Stomach smooth muscle (tissue), 2 donors: ENCODE measurements at regions not wholly inside any gene's neighbourhood (a gene's known extent, or its start where the extent isn't known, plus 50 kb on each side); places are given as distances from the start of the nearest gene placed in this dataset.

Source experiments
- H3K27ac ChIP-seq: one replicate; pipeline ENCODE4 v1.7.0; 2013; ENCODE audit warnings: mild to moderate bottlenecking, low read length, inconsistent platforms
- H3K27me3 ChIP-seq, 2 donors: one replicate each; pipeline ENCODE4 v1.7.0; 2013; ENCODE audit warnings: low read length in 2 of 2; ENCODE audit not compliant: insufficient read depth in 2 of 2, control insufficient read depth in 1 of 2
- H3K36me3 ChIP-seq, 2 donors: one replicate each; pipeline ENCODE4 v1.7.0; 2013; ENCODE audit warnings: low read length in 2 of 2; ENCODE audit not compliant: control insufficient read depth in 2 of 2, insufficient read depth in 2 of 2
- H3K4me1 ChIP-seq: one replicate; pipeline ENCODE4 v1.7.0; 2013; ENCODE audit warnings: low read length; ENCODE audit not compliant: control insufficient read depth, insufficient read depth
- H3K4me3 ChIP-seq, 2 donors: one replicate each; pipeline ENCODE4 v1.7.0; 2013; ENCODE audit warnings: low read length in 2 of 2
- H3K9ac ChIP-seq, 2 donors: one replicate each; pipeline ENCODE4 v1.7.0; 2013; ENCODE audit warnings: low read length in 2 of 2, mild to moderate bottlenecking in 1 of 2
- H3K9me3 ChIP-seq, 2 donors: one replicate each; pipeline ENCODE4 v1.7.0; 2013; ENCODE audit warnings: low read length in 2 of 2; ENCODE audit not compliant: control insufficient read depth in 2 of 2
- donor health status: healthy.
- donor health status: Pancreatic carcinoma.

- Histone ChIP-seq H3K27ac (no peak overlapping the region), H3K27me3 (no peaks in the 10 kb centered on the region), H3K4me3 (no peak overlapping the region), H3K4me1 (no peaks in the 10 kb centered on the region), H3K36me3 (no peaks in the 10 kb centered on the region), H3K9ac (no peak overlapping the region), H3K9me3 (no peaks in the 10 kb centered on the region)
These were observed 338.3 kb downstream of the IL20RB start for GRCh38 chr3:137296116-137296515.

- Histone ChIP-seq H3K27ac (no peak overlapping the region), H3K9ac (no peak overlapping the region), H3K9me3 (no peaks in the 10 kb centered on the region), H3K4me1 (no peaks in the 10 kb centered on the region), H3K27me3 (no peaks in the 10 kb centered on the region), H3K4me3 (no peak overlapping the region), H3K36me3 (no peaks in the 10 kb centered on the region)
These were observed 340.0 kb downstream of the IL20RB start for GRCh38 chr3:137297770-137298169.

- Histone ChIP-seq H3K9ac (no peak overlapping the region), H3K4me3 (no peak overlapping the region), H3K4me1 (no peaks in the 10 kb centered on the region), H3K36me3 (no peaks in the 10 kb centered on the region), H3K9me3 (no peaks in the 10 kb centered on the region), H3K27me3 (no peaks in the 10 kb centered on the region), H3K27ac (no peak overlapping the region)
These were observed 342.9 kb downstream of the IL20RB start for GRCh38 chr3:137300703-137301102.

- Histone ChIP-seq H3K27ac (no peak overlapping the region), H3K27me3 (no peaks in the 10 kb centered on the region), H3K9me3 (no peaks in the 10 kb centered on the region), H3K4me1 (no peaks in the 10 kb centered on the region), H3K36me3 (no peaks in the 10 kb centered on the region), H3K4me3 (no peak overlapping the region), H3K9ac (no peak overlapping the region)
These were observed 346.7 kb downstream of the IL20RB start for GRCh38 chr3:137304313-137305056.

- H3K4me1 ChIP-seq, result no peaks in the 10 kb centered on the region
- no peaks in the 10 kb centered on the region for H3K36me3 ChIP-seq
- no peak overlapping the region for H3K4me3 ChIP-seq
- H3K27me3 ChIP-seq, result no peaks in the 10 kb centered on the region
- H3K27ac ChIP-seq, result no peak overlapping the region
- no peak overlapping the region for H3K9ac ChIP-seq
- H3K9me3 ChIP-seq, result no peaks in the 10 kb centered on the region
These were observed 366.3 kb downstream of the IL20RB start for GRCh38 chr3:137324114-137324513.

- no peaks in the 10 kb centered on the region for H3K4me1 ChIP-seq
- H3K9ac ChIP-seq, result no peak overlapping the region
These were observed 367.4 kb downstream of the IL20RB start for GRCh38 chr3:137325170-137325569.

GRCh38 chr3:137325934-137326333, 368.2 kb downstream of the IL20RB start:
- H3K27ac ChIP-seq, result no peak overlapping the region
- no peak overlapping the region for H3K9ac ChIP-seq
- no peak overlapping the region for H3K4me3 ChIP-seq
- no peaks in the 10 kb centered on the region for H3K36me3 ChIP-seq
- H3K9me3 ChIP-seq, result no peaks in the 10 kb centered on the region
- H3K27me3 ChIP-seq, result no peaks in the 10 kb centered on the region
- H3K4me1 ChIP-seq, result no peaks in the 10 kb centered on the region

More at GRCh38 chr3:137325170-137325569, 367.4 kb downstream of the IL20RB start:
- Histone ChIP-seq H3K9me3 (no peaks in the 10 kb centered on the region), H3K27me3 (no peaks in the 10 kb centered on the region), H3K36me3 (no peaks in the 10 kb centered on the region), H3K27ac (no peak overlapping the region), H3K4me3 (no peak overlapping the region)

GRCh38 chr3:137329594-137329993, 371.8 kb downstream of the IL20RB start:
- H3K36me3 ChIP-seq, result no peaks in the 10 kb centered on the region
- H3K9ac ChIP-seq, result no peak overlapping the region
- H3K9me3 ChIP-seq, result peaks cover 0 to 4% of the 10 kb centered on the region in 2 donors
- no peak overlapping the region for H3K4me3 ChIP-seq
- no peaks in the 10 kb centered on the region for H3K27me3 ChIP-seq
- no peak overlapping the region for H3K27ac ChIP-seq
- H3K4me1 ChIP-seq, result no peaks in the 10 kb centered on the region

GRCh38 chr3:137330246-137330645, 372.5 kb downstream of the IL20RB start:
- H3K9ac ChIP-seq, result no peak overlapping the region
- H3K27me3 ChIP-seq, result no peaks in the 10 kb centered on the region
- H3K9me3 ChIP-seq, result peaks cover 0 to 4% of the 10 kb centered on the region in 2 donors
- H3K36me3 ChIP-seq, result no peaks in the 10 kb centered on the region
- no peak overlapping the region for H3K27ac ChIP-seq
- H3K4me3 ChIP-seq, result no peak overlapping the region
- H3K4me1 ChIP-seq, result no peaks in the 10 kb centered on the region

GRCh38 chr3:137332297-137332696, 374.5 kb downstream of the IL20RB start:
- Histone ChIP-seq H3K4me1 (no peaks in the 10 kb centered on the region), H3K9me3 (peaks cover 0 to 4% of the 10 kb centered on the region in 2 donors), H3K4me3 (no peak overlapping the region), H3K27ac (no peak overlapping the region), H3K9ac (no peak overlapping the region), H3K27me3 (no peaks in the 10 kb centered on the region), H3K36me3 (no peaks in the 10 kb centered on the region)

GRCh38 chr3:137335478-137335877, 377.7 kb downstream of the IL20RB start:
- no peaks in the 10 kb centered on the region for H3K4me1 ChIP-seq
- H3K9me3 ChIP-seq, result peaks cover 0 to 4% of the 10 kb centered on the region in 2 donors
- no peaks in the 10 kb centered on the region for H3K27me3 ChIP-seq
- H3K36me3 ChIP-seq, result no peaks in the 10 kb centered on the region
- H3K4me3 ChIP-seq, result no peak overlapping the region
- H3K9ac ChIP-seq, result no peak overlapping the region
- no peak overlapping the region for H3K27ac ChIP-seq
